Activated naive CD4-positive, alpha-beta T cell (primary cell): ENCODE measurements at regions not wholly inside any gene's neighbourhood (a gene's known extent, or its start where the extent isn't known, plus 50 kb on each side); places are given as distances from the start of the nearest gene placed in this dataset.

Experiments
- DNase-seq, 4 experiments: peaks; one replicate each; lab custom pipeline; 2025; lab: John Stamatoyannopoulos, UW

DNA sequence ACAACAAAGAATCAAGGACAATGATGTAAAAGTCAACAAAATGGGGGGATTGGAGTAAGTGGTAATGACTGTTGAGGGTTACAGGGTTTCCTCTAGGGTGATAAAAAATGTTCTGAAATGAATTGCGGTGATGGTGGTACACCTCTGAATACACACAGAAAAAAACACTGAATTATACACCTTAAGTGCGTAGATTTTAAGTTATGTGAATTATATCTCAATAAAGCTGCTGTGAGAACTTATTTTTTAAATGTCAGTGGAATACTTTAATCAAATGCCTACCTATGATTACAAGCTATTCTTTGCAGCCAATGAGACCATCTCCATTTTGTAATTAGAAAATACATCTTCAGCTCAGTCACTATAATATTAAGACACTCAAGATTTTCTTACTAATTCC, 53.5 kb downstream of the ZNF608 start:
- DNase-seq: no peak

DNA sequence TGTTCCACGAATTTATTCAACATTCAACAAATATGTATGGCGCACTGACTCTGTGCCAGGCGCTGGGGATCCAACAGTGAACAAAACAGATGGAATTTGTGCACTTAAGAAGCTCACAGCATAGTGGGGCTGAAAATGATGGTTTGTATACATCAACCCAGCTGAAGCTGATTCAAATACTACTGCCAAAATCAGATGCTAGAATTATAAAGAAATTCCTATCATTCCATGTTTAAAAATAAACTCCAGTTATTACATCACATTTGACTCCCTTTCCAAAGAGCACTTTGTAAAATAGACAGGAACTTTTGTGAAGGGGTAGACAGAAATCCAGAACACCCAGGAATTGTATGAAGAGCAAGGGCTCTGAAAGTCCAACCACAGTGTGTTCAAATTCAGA, 54.1 kb downstream of the ZNF608 start:
- no peak for DNase-seq

DNA sequence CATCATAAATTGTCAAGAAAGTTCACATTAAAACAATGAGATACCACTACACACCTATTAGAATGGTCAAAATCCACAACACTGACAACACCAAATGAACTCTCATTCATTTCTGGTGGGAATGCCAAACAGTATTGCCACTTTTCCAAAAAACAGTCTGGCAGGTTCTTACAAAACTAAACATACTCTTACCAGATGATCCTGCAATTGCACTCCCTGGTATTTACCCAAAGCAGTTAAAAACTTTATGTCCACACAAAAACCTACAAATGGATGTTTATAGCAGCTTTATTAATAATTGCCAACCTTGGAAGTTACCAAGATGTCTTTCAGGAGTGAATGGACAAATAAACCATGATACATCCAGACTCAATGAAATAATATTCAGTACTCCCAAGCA, 56.8 kb downstream of the ZNF608 start:
- DNase-seq: no peak

DNA sequence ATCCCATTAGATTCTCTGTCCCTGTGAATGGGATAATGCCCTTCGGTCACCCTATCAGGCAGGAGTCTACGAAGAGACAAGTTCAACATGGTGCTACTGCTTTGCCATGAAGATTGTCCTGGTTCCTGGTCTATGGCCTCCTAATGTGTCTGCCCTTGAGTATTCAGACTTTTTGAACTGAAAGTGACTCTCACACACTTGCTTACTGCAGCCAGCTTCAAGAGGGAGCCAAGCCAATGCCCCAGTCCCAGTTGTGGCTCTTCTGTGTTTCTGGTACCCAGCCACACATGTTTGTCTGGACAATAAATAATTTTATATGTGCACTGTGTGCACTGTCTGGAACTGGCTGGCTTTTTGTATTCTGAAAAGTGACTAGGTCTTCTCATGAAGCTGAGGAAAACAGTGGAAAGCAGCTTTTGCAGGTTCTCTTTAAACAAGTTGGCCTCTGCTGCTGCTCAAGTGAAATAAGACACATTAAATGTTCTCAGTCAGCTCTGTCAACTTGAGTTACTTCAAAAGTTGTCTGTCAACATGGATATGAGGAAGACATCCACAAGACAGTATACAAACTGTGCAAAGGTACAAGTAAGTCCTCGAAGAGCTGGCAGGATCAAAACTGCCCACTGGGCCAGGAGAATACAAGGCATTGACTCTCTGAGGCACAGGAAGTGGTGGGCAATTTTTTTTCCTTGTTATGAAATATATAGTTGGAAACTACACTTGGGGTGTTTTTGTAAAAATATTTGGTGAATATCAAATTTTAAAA, 60.0 kb downstream of the ZNF608 start:
- no peak for DNase-seq

DNA sequence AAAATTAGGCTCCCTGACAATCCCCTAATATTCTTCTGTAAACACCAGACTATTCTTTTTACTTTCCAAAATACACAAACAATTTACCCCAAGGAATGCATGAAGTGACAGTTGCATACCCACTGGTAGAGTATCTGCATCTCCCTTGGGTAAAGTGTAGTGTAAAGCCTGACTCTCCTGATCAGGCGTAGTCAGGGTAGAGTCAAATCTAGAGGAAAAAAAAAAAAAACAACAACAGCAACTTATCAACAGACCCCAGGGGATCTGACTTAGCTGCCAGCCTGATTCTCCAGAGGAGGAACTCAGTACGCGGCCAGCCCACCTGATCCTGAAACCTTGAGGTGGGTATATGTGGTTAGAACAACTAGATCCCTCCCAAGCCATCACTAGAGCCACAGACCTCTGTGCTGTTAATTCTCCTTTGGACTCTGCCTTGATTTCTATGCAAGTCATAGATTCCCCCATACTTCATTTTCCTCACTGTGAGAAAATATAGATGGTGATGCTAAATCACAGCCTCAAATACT, 61.0 kb downstream of the ZNF608 start:
- DNase-seq: no peak

DNA sequence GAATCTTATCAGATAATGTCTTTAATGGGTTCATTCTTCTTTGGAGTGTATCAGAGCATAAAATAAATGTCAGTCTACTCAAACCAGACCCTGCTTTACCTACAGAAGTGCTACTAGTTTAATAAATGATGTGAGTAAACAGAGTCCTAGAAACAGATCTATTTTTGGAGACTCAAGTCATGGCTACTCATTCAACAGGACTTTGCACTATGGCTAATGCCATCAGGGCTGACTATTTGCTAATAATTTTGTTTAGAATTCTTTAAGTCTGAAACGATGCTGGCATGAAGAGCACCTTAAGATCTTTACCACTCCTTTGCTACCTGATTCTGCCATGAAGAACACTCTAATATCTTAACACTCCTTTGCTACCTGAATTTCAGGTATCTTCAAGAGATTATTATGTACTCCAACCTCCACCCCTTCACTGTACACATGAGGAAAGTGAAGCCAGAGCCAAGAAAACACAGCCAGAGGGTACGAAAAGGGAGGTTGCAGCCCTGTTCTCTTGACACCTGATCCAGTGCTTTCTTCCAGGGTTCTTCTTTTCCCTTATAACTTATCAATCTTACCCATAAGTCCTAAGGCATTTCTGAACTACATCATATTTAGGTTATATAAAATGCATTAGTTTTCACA, 62.4 kb downstream of the ZNF608 start:
- DNase-seq: no peak

DNA sequence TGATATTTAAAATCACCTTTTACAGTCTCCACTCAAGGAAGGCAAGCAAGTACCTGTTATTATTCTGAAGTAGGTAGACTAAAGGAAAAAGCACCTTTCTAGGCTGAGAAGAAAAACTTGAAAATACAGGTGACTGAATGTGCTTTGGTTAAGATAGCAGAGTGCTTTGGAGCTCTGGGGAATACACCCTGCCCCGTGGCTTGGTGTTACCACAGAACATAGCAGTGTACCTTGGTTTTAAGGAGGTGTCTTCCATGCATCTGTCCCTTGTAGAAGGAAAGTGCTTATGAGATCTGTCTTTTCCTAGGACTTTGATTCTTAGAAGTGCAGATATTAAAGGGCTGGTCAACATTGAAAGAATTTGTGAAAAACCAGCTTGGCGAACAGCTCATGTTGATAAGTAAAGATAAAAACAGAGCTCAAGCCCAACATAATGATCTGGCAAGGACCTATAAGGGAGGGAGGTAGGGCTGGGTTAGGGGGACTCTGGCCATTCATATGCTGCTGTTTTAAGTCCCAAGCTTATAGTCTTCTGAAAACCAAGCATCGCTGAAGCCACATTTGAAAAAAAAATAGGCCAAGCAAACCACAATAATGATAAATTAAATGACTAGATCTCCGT, 66.8 kb downstream of the ZNF608 start:
- no peak for DNase-seq

DNA sequence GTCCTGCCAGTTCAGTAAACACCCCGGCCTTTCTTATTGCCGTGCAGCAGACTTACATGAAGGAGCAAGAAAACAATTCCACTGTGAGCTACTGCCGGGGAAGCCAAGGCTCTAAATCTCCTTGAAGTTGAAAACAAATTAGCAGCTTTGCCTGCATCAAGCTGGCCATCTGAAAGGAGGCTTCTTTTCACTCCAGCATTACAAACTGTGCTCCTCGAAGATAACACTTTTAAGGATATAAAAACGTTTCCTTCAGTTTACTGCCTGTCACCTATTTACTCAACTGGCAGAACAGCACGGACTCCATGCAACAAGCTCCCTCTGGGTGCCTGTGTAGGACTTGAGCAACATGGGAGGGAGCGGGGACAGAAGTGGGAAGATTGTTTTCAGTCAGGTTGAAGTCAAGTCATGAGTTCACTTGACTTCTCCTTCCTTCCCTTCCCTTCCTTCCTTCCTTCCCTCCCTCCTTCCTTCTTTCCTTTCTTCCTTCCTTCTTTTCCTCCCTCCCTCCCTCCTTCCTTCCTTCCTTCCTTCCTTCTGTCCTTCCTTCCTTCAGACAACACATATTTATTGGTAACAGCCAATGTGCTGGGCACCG, 67.4 kb downstream of the ZNF608 start:
- no peak for DNase-seq

DNA sequence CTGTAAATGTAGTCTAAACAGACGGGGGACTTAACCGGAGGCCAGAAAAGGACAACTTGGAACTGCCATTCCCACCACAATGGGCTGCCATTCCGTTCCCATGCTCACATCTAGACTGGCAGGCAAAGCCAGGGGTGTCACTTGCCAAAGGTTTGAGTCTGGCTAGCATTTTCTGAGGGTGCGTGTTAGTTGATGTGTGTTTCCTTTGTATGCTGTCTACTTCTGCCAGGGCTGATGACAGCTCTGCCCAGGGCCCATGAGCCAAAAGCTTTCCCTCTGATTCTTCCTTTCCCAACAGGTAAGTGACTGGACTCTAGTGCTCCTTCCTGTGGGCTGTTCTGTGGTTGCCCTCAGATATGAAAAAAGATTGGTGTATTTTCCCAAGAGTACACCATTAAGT, 68.0 kb downstream of the ZNF608 start:
- no peak for DNase-seq

DNA sequence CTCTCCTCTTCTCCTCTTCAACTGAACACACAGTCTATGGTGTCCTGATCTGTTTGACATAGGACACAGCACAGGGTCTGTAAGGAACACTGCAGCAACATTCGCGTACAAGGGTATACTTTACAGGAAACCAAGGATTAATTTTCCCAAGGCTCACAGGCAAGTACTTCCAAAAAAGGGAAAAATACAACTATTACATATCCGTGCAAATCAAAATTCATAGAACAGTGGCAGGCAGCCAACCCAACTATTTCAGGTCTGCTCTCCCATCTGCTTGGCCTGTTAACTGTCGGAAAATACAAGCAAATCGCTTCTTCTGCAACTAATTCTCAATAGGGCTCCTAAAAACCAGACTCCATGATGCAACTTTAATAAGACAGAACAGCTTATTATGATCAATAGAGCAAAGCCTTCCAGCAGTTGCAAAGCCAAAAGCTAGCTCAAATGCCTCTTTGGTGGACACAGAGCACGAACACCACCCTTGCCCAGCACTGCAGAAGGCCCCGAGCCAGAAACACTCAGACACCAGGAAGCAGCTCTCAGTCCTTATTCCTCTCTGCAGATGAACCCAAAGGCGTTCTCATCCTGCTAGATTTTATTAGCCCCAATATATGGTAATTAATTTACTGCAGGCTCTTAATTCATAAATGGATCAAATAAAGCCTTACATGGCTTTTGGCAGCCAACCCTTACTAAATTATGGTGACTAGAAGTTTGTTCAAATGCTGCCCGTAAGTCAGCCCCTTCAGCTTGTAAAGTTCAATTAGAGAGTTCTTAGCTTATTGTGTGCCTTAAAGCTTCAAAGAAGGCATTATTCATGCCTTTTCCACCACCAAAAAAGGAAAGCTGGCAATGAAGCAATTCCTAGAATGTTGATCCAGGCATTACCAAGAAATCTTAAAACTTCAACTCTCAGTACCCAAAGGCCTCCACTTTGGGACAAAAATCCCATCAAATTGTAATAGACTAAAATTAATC, 68.8 kb downstream of the ZNF608 start:
- no peak for DNase-seq

DNA sequence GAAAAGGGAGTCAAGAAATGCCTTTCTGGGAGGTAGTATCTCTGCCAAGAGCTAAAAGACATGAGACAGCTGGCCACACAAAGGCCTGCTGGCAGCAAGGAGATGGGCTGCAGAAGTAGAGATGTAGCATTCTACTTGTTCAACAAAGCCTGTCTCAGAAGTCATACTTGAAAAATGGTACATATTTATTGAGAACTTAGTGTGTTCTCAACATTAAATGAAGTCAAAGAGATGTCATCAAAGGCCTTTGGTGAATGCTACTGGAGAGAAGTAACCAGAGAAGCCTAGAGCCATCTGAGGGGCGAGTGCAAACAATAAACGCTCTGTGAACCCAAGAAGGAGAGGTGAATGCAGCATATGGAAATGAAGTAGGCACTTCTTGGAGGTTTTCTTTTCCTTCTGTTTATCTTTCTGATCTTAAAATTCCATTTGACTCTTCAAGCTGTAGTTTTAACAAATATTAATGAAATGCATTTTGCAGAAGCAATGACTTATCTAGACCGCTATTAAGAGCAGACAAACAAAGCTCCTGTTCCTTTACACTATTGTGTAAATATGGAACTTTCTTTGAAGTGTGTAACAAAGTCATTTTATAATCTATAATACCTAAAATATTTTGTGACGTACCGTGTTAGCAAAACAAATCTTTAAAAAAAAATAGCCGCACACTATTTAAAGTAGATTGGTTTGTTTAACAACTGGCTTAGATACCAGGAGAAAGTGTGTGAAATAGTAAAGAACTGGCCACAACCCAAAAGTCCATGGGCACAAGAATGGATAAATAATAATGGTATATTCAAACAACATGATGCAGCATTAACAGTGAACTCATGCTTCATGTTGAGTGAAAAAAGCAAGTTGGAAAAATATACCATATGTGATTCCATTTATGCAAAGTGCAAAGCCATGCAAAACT, 70.2 kb downstream of the ZNF608 start:
- DNase-seq: no peak

DNA sequence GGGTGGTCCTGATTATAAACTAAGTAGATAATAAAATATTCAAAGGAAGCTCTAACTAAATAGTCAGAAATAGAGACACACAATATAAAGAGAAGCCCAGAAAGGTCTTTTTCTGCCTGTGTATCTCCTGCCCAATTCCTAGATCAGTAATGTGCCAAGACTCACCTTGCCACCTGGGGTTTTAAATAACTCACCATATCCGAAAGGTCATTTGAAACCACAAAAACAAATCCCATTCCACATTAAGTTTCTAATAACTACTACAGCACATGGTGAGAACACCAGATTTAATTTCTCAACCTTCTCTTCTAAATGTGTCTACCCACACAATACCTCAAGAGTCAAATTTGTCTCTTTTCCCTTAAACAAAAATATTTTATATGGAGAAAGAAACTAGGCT, 75.2 kb downstream of the ZNF608 start:
- DNase-seq: no peak

DNA sequence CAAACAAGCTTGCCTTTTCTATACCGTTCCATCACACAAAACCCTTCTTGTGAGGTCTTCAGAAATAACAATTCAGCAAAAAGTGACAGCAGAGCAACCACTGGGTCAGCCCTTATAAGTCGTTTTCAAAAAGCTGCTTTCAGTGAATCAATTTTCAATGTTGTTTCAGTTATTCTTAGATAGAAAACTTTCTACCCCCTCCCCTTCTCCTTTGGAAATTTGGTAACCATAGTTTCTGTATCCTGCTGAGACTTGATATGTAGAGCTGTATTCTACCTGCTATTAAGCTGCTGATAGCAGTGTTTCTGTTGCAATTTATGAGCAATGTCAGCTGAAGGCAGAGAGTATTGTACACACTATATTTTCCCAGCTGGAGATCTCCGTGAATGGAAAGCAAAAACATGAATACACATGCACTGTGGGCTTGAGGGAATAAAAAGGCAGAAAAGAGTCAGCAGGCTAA, 75.7 kb downstream of the ZNF608 start:
- no peak for DNase-seq

DNA sequence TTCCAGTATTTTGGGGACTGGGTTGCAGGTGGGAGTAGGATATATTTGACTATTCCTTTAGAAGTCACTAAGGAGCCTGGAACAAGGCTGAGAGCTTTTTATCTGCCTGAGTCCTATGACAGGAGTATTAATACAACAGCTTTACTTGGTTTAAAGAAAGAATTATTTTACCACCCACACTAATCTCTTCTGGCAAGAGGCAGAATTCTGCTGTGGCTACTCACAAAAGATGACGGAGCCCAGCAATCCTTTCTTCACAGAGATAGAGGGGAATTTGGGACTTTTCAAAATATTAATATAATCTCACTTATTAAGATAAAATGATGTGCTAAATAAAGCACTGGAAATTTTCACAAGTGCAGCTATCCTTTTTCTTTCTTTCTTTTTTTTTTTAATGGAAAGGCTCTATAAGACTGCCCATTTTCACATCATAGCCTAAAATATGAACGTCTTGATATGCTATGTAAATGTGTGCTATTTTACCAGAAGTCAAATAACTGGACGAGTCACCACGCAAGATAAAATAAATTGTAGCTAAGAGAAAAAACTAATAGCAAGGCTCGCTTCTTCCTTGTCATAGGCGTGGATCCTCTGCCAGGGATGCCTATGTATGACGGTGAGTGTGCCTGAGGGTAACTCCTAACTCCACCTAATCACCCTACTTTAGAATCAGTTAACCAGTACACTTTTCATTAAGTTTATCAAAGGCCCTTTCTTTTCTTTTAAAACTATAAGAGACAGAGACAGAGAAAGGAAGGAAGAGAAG, 76.3 kb downstream of the ZNF608 start:
- DNase-seq: no peak

DNA sequence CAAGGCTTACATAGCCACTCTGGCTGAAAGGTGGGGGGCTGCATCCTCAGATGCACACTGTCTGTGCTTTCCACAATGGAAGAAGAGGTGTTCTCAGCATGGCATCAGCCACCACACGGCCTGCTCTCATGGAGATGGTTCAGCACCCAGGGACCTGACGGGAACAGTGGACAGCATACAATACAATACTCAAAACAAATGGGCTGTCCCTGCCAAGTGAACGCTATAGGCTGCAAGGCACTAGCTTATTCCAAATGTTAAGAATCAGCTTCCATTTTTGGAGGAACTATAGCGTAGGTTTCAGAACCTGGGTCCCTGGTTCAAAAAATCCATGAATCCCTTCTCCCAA, 77.2 kb downstream of the ZNF608 start:
- DNase-seq: no peak

DNA sequence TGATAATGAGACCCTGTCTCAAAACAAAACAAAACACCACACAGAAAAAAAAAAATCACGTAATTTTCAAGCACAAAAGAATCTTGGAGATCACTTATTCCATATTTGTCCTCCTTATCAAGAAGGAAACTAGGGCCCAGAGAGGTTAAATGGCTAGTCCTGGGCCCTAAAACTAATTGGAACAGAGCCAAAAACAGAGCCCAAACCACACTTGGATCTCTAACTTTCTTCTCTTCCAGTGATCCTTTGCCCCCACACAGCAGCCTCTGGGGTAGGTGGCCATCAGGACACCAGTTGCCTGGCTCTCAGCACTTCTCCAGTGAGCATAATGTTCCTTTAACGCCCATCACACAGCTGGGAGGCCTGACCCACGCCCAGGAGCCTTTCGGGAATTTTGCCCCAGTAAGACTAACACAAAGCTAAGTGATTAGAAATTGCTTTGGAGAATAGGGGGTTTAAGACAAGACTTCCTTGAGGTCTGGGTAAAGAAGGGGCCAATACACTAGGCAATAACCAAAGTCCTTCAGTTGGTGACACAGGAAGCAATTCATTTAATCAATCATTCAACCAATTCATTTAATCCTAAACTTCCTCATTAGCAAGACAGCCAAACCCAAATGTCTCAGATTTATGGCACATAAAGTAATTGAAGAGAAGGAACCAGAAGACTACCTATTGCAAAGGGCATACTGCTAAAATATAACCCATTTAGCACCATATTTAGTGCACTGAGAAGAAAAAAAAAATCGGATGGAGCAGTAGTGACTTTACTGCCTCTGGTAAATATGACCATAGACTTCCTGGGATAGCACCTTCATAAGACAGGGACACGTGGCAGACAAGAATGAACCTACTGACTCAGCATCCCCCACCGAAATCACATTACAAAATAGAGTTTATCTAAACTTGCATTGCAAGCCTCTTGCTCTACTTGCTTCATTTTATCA, 77.8 kb downstream of the ZNF608 start:
- DNase-seq: no peak

DNA sequence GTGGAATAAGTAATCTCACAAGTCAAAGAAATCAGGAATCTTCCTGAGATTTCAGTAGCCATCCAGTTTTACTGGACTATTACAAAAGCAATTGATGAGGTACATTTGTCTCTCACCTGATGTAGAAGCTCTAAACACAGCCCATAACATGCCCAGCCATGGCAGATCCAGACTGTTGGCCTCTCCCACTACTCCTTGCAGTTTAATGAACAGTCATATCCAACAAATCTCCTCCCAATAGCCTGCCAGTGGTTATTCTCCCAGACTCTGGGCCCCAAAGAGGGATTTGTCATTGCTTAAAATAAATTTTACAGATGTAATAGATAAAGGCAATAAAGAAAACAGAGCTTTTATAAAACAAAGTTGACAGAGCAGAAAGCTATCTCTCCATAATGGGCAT, 80.8 kb downstream of the ZNF608 start:
- DNase-seq: no peak

DNA sequence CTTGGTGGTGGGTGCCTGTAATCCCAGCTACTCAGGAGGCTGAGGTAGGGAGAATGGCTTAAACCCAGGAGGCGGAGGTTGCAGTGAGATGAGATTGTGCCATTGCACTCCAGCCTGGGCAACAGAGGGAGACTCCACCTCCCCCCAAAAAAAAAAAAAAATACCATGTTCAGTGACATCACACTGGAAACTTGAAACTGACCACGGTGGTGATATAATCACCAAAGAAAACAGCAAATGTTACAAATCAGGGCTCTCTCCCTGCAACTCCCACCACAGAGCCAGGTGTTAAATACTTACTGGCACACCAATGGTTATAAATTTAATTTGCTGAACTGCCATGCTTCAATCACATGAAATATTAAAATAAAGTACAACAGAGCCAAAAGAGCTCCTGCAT, 81.4 kb downstream of the ZNF608 start:
- DNase-seq: no peak

DNA sequence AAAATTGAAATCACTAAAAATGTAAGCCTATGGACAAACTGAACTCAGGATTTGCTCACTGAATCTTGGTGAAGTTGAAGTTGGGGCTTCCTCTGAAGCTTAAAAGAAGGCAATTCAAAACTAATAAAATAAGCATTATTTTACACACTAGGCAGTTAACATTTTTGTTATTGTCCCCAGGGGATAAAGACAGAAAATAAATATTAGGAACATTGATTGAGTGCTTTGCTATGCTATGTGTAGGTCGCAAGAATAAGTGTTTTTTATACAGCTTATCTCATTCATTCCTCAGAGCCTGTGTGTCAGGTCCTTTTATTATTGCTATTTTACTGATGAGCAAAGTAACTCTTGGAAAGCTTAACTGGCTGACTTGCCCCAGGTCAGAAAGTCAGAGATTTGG, 82.2 kb downstream of the ZNF608 start:
- no peak for DNase-seq
